ENCODE measurements at regions not wholly inside any gene's neighbourhood (a gene's known extent, or its start where the extent isn't known, plus 50 kb on each side); places are given as distances from the start of the nearest gene placed in this dataset.

- no peaks in the 10 kb centered on the region for H3K9me3 ChIP-seq
- intact Hi-C loops (cut with DNase I; ENCODE audit: low total_unique reads), result no loop called here
- H3K27me3 ChIP-seq, result no peaks in the 10 kb centered on the region
- no peak for DNase-seq
- H3K27ac ChIP-seq, result no peak overlapping the region
- H3K4me3 ChIP-seq, result no peak overlapping the region
- H3K4me1 ChIP-seq, result peaks cover 0 to 29% (median 18%) of the 10 kb centered on the region in 4 donors
- no peak for TF ChIP-seq CTCF (IDR thresholded peaks at IDR 0.05)
- H3K36me3 ChIP-seq, result no peaks in the 10 kb centered on the region
These were observed 130.7 kb upstream of the TNR start for GRCh38 chr1:175874081-175874480.

- TF ChIP-seq CTCF (IDR thresholded peaks at IDR 0.05), result no peak
- no peak for DNase-seq
These were observed 130.0 kb upstream of the TNR start for GRCh38 chr1:175873290-175873935.

GRCh38 chr1:175872588-175872987 is 129.2 kb upstream of the TNR start:
- no peak for TF ChIP-seq CTCF (IDR thresholded peaks at IDR 0.05)
- intact Hi-C loops (cut with DNase I; ENCODE audit: low total_unique reads), result no loop called here
- no peaks in the 10 kb centered on the region for H3K9me3 ChIP-seq
- H3K4me1 ChIP-seq, result peaks cover 0 to 14% (median 5%) of the 10 kb centered on the region in 4 donors
- H3K4me3 ChIP-seq, result no peak overlapping the region
- no peak overlapping the region for H3K27ac ChIP-seq
- H3K27me3 ChIP-seq, result no peaks in the 10 kb centered on the region
- H3K36me3 ChIP-seq, result no peaks in the 10 kb centered on the region
- no peak for DNase-seq

More at GRCh38 chr1:175873290-175873935, 130.0 kb upstream of the TNR start:
- Histone ChIP-seq H3K27ac (no peak overlapping the region), H3K4me1 (peaks cover 0 to 22% (median 12%) of the 10 kb centered on the region in 4 donors), H3K36me3 (no peaks in the 10 kb centered on the region), H3K9me3 (no peaks in the 10 kb centered on the region), H3K4me3 (no peak overlapping the region), H3K27me3 (no peaks in the 10 kb centered on the region)
- intact Hi-C loops (cut with DNase I; ENCODE audit: low total_unique reads), result no loop called here

GRCh38 chr1:175871647-175872046 is 128.3 kb upstream of the TNR start:
- intact Hi-C loops (cut with DNase I; ENCODE audit: low total_unique reads), result no loop called here
- no peak overlapping the region for H3K4me3 ChIP-seq
- no peak overlapping the region for H3K27ac ChIP-seq
- no peak for TF ChIP-seq CTCF (IDR thresholded peaks at IDR 0.05)
- H3K27me3 ChIP-seq, result no peaks in the 10 kb centered on the region
- H3K4me1 ChIP-seq, result peaks cover 0 to 6% (median under 1%) of the 10 kb centered on the region in 4 donors
- DNase-seq, result no peak
- no peaks in the 10 kb centered on the region for H3K36me3 ChIP-seq
- H3K9me3 ChIP-seq, result no peaks in the 10 kb centered on the region

GRCh38 chr1:175870217-175870616 is 126.8 kb upstream of the TNR start:
- no peaks in the 10 kb centered on the region for H3K27me3 ChIP-seq
- H3K27ac ChIP-seq, result no peak overlapping the region
- no peak for DNase-seq
- no peak for TF ChIP-seq CTCF (IDR thresholded peaks at IDR 0.05)
- no peak overlapping the region for H3K4me3 ChIP-seq
- intact Hi-C loops (cut with DNase I; ENCODE audit: low total_unique reads), result no loop called here
- peaks cover 0 to 10% (median 3%) of the 10 kb centered on the region in 4 donors for H3K4me1 ChIP-seq
- no peaks in the 10 kb centered on the region for H3K9me3 ChIP-seq
- no peaks in the 10 kb centered on the region for H3K36me3 ChIP-seq
